WERI-Rb-1 (cell line): ENCODE measurements at regions not wholly inside any gene's neighbourhood (a gene's known extent, or its start where the extent isn't known, plus 50 kb on each side); places are given as distances from the start of the nearest gene placed in this dataset.

ENCODE experiments used
- DNase-seq: peaks from one replicate; pipeline ENCODE4 v3.0.0-alpha.2; 2020
- H3K27ac ChIP-seq: fragments of 250-450 bp; sonication (Bioruptor Pico); 2 replicates; pipeline ENCODE4 v1.5.1; 2020; ENCODE audit warnings: mild to moderate bottlenecking, moderate library complexity
- H3K27me3 ChIP-seq: fragments of 250-450 bp; sonication (Bioruptor Pico); 2 replicates; pipeline ENCODE4 v1.5.1; 2021; ENCODE audit warnings: mild to moderate bottlenecking, low read depth, moderate library complexity; ENCODE audit not compliant: insufficient read depth, severe bottlenecking
- H3K36me3 ChIP-seq: fragments of 250-450 bp; sonication (Bioruptor Pico); 2 replicates; pipeline ENCODE4 v1.5.1; 2020; ENCODE audit warnings: mild to moderate bottlenecking, moderate library complexity
- H3K4me3 ChIP-seq: 2 replicates; pipeline ENCODE4 v1.5.1; 2011; ENCODE audit warnings: low read depth, mild to moderate bottlenecking, control low read depth, low read length
- H3K9me3 ChIP-seq: fragments of 250-450 bp; sonication (Bioruptor Pico); 2 replicates; pipeline ENCODE4 v1.5.1; 2021; ENCODE audit warnings: mild to moderate bottlenecking, moderate library complexity; ENCODE audit not compliant: severe bottlenecking
- CTCF ChIP-seq: IDR thresholded peaks from 2 replicates; pipeline ENCODE4 v1.5.1; 2011; ENCODE audit warnings: low read depth, mild to moderate bottlenecking, control low read depth, inconsistent platforms, low read length

- Histone ChIP-seq H3K27me3 (no peaks in the 10 kb centered on the region), H3K4me3 (no peak overlapping the region), H3K27ac (no peak overlapping the region), H3K36me3 (no peaks in the 10 kb centered on the region), H3K9me3 (no peaks in the 10 kb centered on the region)
- DNase-seq, result no peak
- no peak for TF ChIP-seq CTCF
These were observed 142.5 kb upstream of the TRAM1L1 start for GRCh38 chr4:117227925-117228324.

- no peak overlapping the region for H3K4me3 ChIP-seq
- no peak for TF ChIP-seq CTCF
These were observed 154.1 kb upstream of the TRAM1L1 start for GRCh38 chr4:117239434-117239833.

GRCh38 chr4:117249333-117249732 lies 164.0 kb upstream of the TRAM1L1 start:
- DNase-seq, result no peak
- Histone ChIP-seq H3K4me3 (no peak overlapping the region), H3K27ac (no peak overlapping the region)

More at GRCh38 chr4:117239434-117239833, 154.1 kb upstream of the TRAM1L1 start:
- no peaks in the 10 kb centered on the region for H3K27me3 ChIP-seq
- H3K36me3 ChIP-seq, result no peaks in the 10 kb centered on the region
- DNase-seq, result no peak
- peaks cover 7% of the 10 kb centered on the region for H3K9me3 ChIP-seq
- no peak overlapping the region for H3K27ac ChIP-seq

GRCh38 chr4:117264072-117264471 lies 178.7 kb upstream of the TRAM1L1 start:
- no peaks in the 10 kb centered on the region for H3K9me3 ChIP-seq
- no peak overlapping the region for H3K27ac ChIP-seq

More at GRCh38 chr4:117249333-117249732, 164.0 kb upstream of the TRAM1L1 start:
- TF ChIP-seq CTCF, result no peak
- H3K27me3 ChIP-seq, result no peaks in the 10 kb centered on the region
- H3K9me3 ChIP-seq, result no peaks in the 10 kb centered on the region
- no peaks in the 10 kb centered on the region for H3K36me3 ChIP-seq

GRCh38 chr4:117267317-117267716 lies 181.9 kb upstream of the TRAM1L1 start:
- H3K36me3 ChIP-seq, result no peaks in the 10 kb centered on the region
- H3K27ac ChIP-seq, result no peak overlapping the region
- no peaks in the 10 kb centered on the region for H3K9me3 ChIP-seq
- H3K27me3 ChIP-seq, result no peaks in the 10 kb centered on the region
- TF ChIP-seq CTCF, result no peak
- no peak for DNase-seq
- H3K4me3 ChIP-seq, result no peak overlapping the region

More at GRCh38 chr4:117264072-117264471, 178.7 kb upstream of the TRAM1L1 start:
- DNase-seq, result no peak
- Histone ChIP-seq H3K27me3 (no peaks in the 10 kb centered on the region), H3K36me3 (no peaks in the 10 kb centered on the region), H3K4me3 (no peak overlapping the region)
- TF ChIP-seq CTCF, result no peak

GRCh38 chr4:117284736-117285135 lies 199.4 kb upstream of the TRAM1L1 start:
- Histone ChIP-seq H3K4me3 (no peak overlapping the region), H3K27ac (no peak overlapping the region), H3K36me3 (no peaks in the 10 kb centered on the region), H3K9me3 (no peaks in the 10 kb centered on the region), H3K27me3 (no peaks in the 10 kb centered on the region)
- TF ChIP-seq CTCF, result no peak
- no peak for DNase-seq
